ENCODE measurements at regions not wholly inside any gene's neighbourhood (a gene's known extent, or its start where the extent isn't known, plus 50 kb on each side); places are given as distances from the start of the nearest gene placed in this dataset.
A peak's percentile ranks its signal among the peaks of the same experiment; 100 is the strongest.

DNA sequence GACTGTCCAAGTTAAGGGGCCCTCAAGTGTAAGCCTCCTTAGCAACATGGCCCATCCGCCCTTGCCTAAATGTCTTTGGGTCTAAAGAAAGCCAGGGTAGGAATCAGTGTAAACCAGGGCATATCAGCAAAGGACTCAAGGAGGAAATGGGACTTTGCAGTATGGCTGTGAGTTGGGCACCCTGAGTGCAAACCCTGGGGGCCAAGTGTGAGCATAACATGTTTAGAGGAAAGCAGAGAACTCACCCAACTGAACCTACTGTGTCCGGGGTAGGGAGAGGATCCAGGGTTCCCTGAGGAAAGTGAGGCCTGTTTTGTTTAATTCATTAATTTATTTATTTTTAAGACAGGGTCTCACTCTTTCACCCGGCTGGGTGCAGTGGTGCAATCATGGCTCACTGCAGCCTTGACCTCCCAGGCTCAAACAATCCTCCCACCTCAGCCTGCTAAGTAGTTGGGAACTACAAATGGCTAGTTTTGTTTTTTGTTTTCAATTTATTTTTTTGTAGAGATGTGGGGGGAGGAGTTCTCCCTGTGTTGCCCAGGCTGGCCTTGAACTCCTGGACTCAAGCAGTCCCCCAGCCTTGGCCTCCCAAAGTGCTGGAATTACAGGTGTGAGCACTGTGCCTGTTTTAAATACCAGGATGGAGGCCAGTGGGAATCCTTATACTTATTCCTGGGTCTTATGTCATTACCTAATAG is 51.0 kb upstream of the ACTR3 start:
- Histone ChIP-seq H3K27ac (ENCODE audit: extremely low read length, insufficient read depth, low read length) (peak overlapping the region; percentile 37), H3K9me3 (ENCODE audit: low read length) (no peaks in the 10 kb centered on the region), H3K27me3 (ENCODE audit: control insufficient read depth in 1 of 2, insufficient read depth in 2 of 2, low read length in 2 of 2) (no peaks in the 10 kb centered on the region), H3K79me2 (ENCODE audit: insufficient read depth, low read length) (no peaks in the 10 kb centered on the region), H3K4me3 (replicated peaks in 1 of 3; ENCODE audit: insufficient read depth in 1 of 3, low read depth in 2 of 3, low read length in 3 of 3) (peak overlapping the region in 2 of 3 experiments; percentile 8 to 26; a peak in 3 of 6 replicates), H3K4me1 (ENCODE audit: insufficient read depth, low read length) (peaks cover 32% of the 10 kb centered on the region), H3K36me3 (replicated peaks in 1 of 2; ENCODE audit: control insufficient read depth in 1 of 2, insufficient read depth in 2 of 2, low read length in 2 of 2) (no peaks in the 10 kb centered on the region), H4K20me1 (ENCODE audit: insufficient read depth, low read length) (no peaks in the 10 kb centered on the region), H3K4me2 (ENCODE audit: low read depth, low read length) (peak overlapping the region; percentile 67), H3K9ac (ENCODE audit: insufficient read depth, low read depth, low read length) (no peak overlapping the region), H2AFZ (ENCODE audit: low read length) (peak overlapping the region; percentile 61)
- DNase-seq (ENCODE audit: low spot score) (peak; percentile 44), FAIRE-seq (no peak), ATAC-seq (peak; percentile 94)
- BruUV-seq (replicated peaks): no TSS peak
- 13% methylated on average over 3 of the region's 3 CpGs for WGBS (ENCODE audit: low lambda C conversion rate)
- intact Hi-C loops (cut with micrococcal nuclease; ENCODE audit: unreplicated experiment): no loop called here
- in situ Hi-C loops (cut with HindIII; ENCODE audit: extremely low pct_ligation_motif_present, low pct_unique_long_range_greater_than_20kb): no loop called here
- CTCF ChIA-PET (ENCODE audit: low intra/inter-chr PET ratio, low total read pairs): no interaction called here
- POLR2A ChIA-PET: interaction anchor here (1.2 to 1.8 kb wide), 2 partner anchors 82 to 139 kb away, joined by 4 to 10 read pairs; partner anchors contain the start of gene SLC35F5
- TF ChIP-seq, protein P1, sequence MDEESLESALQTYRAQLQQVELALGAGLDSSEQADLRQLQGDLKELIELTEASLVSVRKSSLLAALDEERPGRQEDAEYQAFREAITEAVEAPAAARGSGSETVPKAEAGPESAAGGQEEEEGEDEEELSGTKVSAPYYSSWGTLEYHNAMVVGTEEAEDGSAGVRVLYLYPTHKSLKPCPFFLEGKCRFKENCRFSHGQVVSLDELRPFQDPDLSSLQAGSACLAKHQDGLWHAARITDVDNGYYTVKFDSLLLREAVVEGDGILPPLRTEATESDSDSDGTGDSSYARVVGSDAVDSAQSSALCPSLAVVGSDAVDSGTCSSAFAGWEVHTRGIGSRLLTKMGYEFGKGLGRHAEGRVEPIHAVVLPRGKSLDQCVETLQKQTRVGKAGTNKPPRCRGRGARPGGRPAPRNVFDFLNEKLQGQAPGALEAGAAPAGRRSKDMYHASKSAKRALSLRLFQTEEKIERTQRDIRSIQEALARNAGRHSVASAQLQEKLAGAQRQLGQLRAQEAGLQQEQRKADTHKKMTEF (CRISPR knock-in tag; IDR thresholded peaks at IDR 0.05): peak; percentile 18; the same call in 1 of the 2 replicates
- TF ChIP-seq HIVEP1 (CRISPR knock-in tag; IDR thresholded peaks at IDR 0.05) (0 out of 2 replicates have a peak, but pooled peaks have one; percentile 36), MIER3 (CRISPR knock-in tag; IDR thresholded peaks at IDR 0.05; ENCODE audit: borderline replicate concordance) (peak; percentile 16; the same call in 1 of the 2 replicates), ZNF570 (CRISPR knock-in tag; IDR thresholded peaks at IDR 0.05; ENCODE audit: borderline replicate concordance) (no peak), NR2C2 (CRISPR knock-in tag; IDR thresholded peaks at IDR 0.05; ENCODE audit: borderline replicate concordance) (peak; percentile 80), ATF1 (CRISPR knock-in tag; IDR thresholded peaks at IDR 0.05) (no peak), ATF7-NPFF (CRISPR knock-in tag; IDR thresholded peaks at IDR 0.05; ENCODE audit: low read depth) (no peak), ZFX (CRISPR knock-in tag; IDR thresholded peaks at IDR 0.05; ENCODE audit: low read depth) (0 out of 2 replicates have a peak, but pooled peaks have one; percentile 35), FOXP1 (IDR thresholded peaks at IDR 0.05) (no peak), FOXP1 (CRISPR knock-in tag; IDR thresholded peaks at IDR 0.05) (peak; percentile 63), ZNF501 (CRISPR knock-in tag; IDR thresholded peaks at IDR 0.05) (peak; percentile 46; the same call in 1 of the 2 replicates), PAXIP1 (CRISPR knock-in tag; conservative IDR thresholded peaks at IDR 0.05) (peak; percentile 70)
- TF ChIP-seq, protein P2, sequence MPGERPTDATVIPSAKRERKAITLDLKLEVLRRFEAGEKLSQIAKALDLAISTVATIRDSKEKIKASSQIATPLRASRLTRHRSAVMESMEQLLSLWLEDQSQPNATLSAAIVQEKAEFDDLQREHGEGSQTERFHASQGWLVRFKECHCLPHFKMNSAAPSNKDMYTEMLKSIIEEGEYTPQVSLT (CRISPR knock-in tag; IDR thresholded peaks at IDR 0.05; ENCODE audit: borderline replicate concordance, low read depth): no peak
- TF ChIP-seq, protein P3, sequence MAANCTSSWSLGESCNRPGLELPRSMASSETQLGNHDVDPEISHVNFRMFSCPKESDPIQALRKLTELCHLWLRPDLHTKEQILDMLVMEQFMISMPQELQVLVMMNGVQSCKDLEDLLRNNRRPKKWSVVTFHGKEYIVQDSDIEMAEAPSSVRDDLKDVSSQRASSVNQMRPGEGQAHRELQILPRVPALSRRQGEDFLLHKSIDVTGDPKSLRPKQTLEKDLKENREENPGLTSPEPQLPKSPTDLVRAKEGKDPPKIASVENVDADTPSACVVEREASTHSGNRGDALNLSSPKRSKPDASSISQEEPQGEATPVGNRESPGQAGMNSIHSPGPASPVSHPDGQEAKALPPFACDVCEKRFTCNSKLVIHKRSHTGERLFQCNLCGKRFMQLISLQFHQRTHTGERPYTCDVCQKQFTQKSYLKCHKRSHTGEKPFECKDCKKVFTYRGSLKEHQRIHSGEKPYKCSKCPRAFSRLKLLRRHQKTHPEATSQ (CRISPR knock-in tag; IDR thresholded peaks at IDR 0.05; ENCODE audit: borderline replicate concordance): no peak
- TF ChIP-seq, protein P4, sequence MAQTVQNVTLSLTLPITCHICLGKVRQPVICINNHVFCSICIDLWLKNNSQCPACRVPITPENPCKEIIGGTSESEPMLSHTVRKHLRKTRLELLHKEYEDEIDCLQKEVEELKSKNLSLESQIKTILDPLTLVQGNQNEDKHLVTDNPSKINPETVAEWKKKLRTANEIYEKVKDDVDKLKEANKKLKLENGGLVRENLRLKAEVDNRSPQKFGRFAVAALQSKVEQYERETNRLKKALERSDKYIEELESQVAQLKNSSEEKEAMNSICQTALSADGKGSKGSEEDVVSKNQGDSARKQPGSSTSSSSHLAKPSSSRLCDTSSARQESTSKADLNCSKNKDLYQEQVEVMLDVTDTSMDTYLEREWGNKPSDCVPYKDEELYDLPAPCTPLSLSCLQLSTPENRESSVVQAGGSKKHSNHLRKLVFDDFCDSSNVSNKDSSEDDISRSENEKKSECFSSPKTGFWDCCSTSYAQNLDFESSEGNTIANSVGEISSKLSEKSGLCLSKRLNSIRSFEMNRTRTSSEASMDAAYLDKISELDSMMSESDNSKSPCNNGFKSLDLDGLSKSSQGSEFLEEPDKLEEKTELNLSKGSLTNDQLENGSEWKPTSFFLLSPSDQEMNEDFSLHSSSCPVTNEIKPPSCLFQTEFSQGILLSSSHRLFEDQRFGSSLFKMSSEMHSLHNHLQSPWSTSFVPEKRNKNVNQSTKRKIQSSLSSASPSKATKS (CRISPR knock-in tag; IDR thresholded peaks at IDR 0.05): 0 out of 2 replicates have a peak, but pooled peaks have one; percentile 39
